ENCODE measurements at regions not wholly inside any gene's neighbourhood (a gene's known extent, or its start where the extent isn't known, plus 50 kb on each side); places are given as distances from the start of the nearest gene placed in this dataset.

DNA sequence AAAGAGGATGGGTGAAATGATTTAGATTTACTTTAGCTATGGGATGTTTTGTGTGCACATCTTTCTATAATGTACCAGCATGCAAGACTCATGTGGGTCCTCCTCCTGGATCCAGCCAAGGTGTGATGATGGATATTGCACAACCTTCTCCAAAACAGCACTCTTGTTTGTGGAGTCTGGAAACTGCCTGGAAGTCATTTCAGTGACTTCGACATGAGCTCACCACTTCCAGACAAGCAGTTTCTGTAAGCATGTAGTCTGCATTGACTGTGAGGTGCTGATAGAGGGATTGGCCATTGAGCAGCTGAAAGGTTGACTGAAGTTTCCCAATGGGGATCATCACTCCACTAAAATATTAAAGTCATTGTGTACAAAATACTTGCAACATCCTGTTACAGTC, 154.0 kb downstream of the TRIB2 start:
- Histone ChIP-seq H4K8ac (replicated peaks; ENCODE audit: insufficient read length, low read depth, low read length) (no peak overlapping the region), H3K9me3 (ENCODE audit: control insufficient read depth, low read depth, low read length) (no peaks in the 10 kb centered on the region), H4K20me1 (ENCODE audit: control insufficient read depth, insufficient read depth, insufficient read length) (no peaks in the 10 kb centered on the region), H2BK5ac (ENCODE audit: insufficient read length, low read length) (no peak overlapping the region), H3K27me3 (ENCODE audit: insufficient read depth, low read length) (no peaks in the 10 kb centered on the region), H3K79me1 (ENCODE audit: insufficient read depth, low read depth, low read length, poor library complexity, severe bottlenecking) (no peaks in the 10 kb centered on the region), H3K4me1 (ENCODE audit: insufficient read depth, low read length) (peaks cover 3% of the 10 kb centered on the region; the same call in 1 of the 2 replicates), H3K4ac (ENCODE audit: low read depth, low read length) (no peak overlapping the region), H2BK12ac (ENCODE audit: insufficient read length, low read depth, low read length) (no peak overlapping the region), H2AFZ (ENCODE audit: low read length) (no peak overlapping the region), H3K14ac (ENCODE audit: insufficient read depth, low read length) (no peak overlapping the region), H3K79me2 (ENCODE audit: insufficient read depth, low read length) (no peaks in the 10 kb centered on the region), H2BK20ac (ENCODE audit: low read depth, low read length, poor library complexity, severe bottlenecking) (no peak overlapping the region), H3T11ph (ENCODE audit: low read length) (no peak overlapping the region), H2AK5ac (ENCODE audit: insufficient read length, low read length) (no peak overlapping the region), H3K9ac (ENCODE audit: extremely low read depth, insufficient read length, low read length) (no peak overlapping the region), H2BK15ac (ENCODE audit: low read depth, low read length) (no peak overlapping the region), H3K56ac (ENCODE audit: insufficient read length, low read depth, low read length) (no peak overlapping the region), H3K27ac (ENCODE audit: insufficient read length, low read depth, low read length) (no peak overlapping the region), H4K5ac (ENCODE audit: insufficient read length, low read depth, low read length) (no peak overlapping the region), H3K23me2 (ENCODE audit: insufficient read length, low read depth, low read length, poor library complexity, severe bottlenecking) (no peaks in the 10 kb centered on the region), H2BK120ac (ENCODE audit: low read depth, low read length, poor library complexity, severe bottlenecking) (no peak overlapping the region), H3K18ac (ENCODE audit: insufficient read length, low read depth, low read length) (no peak overlapping the region), H3K4me2 (ENCODE audit: insufficient read depth, insufficient read length, low read length) (no peak overlapping the region), H4K91ac (ENCODE audit: insufficient read length, low read depth, low read length) (no peak overlapping the region), H3K23ac (ENCODE audit: insufficient read length, low read depth, low read length) (no peak overlapping the region)
- Mint-ChIP-seq H3K36me3 (ENCODE audit: insufficient read depth in 1 of 3, low read depth in 3 of 3) (0 out of 7 replicates have a peak, but pooled peaks cover 0 to 1% (median 0%) of the 10 kb centered on the region in 3 experiments), H3K27me3 (ENCODE audit: low read depth) (no peaks in the 10 kb centered on the region), H3K4me1 (peaks cover 3 to 4% of the 10 kb centered on the region in 2 experiments; a peak in 3 of 4 replicates), H3K4me3 (no peak overlapping the region), H3K27ac (no peak overlapping the region; a peak in 1 of 7 replicates), H3K9me3 (peaks cover 0 to 1% of the 10 kb centered on the region in 2 experiments; a peak in 3 of 5 replicates)
- no CpG with 5 or more reads among the region's 1 CpG for WGBS (ENCODE audit: extremely low coverage, insufficient read length, low lambda C conversion rate)
- TF ChIP-seq, protein P1, sequence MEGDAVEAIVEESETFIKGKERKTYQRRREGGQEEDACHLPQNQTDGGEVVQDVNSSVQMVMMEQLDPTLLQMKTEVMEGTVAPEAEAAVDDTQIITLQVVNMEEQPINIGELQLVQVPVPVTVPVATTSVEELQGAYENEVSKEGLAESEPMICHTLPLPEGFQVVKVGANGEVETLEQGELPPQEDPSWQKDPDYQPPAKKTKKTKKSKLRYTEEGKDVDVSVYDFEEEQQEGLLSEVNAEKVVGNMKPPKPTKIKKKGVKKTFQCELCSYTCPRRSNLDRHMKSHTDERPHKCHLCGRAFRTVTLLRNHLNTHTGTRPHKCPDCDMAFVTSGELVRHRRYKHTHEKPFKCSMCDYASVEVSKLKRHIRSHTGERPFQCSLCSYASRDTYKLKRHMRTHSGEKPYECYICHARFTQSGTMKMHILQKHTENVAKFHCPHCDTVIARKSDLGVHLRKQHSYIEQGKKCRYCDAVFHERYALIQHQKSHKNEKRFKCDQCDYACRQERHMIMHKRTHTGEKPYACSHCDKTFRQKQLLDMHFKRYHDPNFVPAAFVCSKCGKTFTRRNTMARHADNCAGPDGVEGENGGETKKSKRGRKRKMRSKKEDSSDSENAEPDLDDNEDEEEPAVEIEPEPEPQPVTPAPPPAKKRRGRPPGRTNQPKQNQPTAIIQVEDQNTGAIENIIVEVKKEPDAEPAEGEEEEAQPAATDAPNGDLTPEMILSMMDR (conservative IDR thresholded peaks at IDR 0.05): no peak
- no peak for DNase-seq
